ENCODE measurements at regions not wholly inside any gene's neighbourhood (a gene's known extent, or its start where the extent isn't known, plus 50 kb on each side); places are given as distances from the start of the nearest gene placed in this dataset.

DNA sequence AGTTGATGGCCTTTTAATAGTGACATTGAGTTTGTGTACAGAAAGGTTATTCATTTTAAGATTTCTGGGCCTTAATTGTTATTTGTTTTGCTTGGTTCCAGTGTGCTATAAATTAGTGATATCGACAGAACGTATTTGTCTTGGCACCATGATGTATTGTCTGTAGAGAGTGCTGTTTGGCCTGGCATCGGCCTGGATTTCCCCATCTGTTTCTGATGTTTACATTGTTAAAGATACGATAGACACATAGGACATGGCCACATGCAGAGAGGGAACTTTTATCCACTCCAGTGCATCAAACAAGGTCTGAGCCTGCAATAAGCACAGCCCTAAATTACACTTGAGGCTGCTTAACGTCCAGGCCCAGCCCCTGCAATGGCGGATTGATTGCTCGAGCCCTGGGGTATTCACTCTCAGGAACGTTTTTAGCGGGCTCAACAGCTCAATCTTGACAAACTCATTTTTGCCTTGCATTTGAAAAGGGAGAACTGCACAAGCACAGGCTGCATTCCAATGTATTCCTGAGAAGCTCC, 144.7 kb downstream of the SLC4A3 start:
- no peak for DNase-seq

- DNase-seq: no peak
These were observed 145.3 kb downstream of the SLC4A3 start for GRCh38 chr2:219772697-219773096.

- DNase-seq: no peak
These were observed 148.1 kb downstream of the SLC4A3 start for GRCh38 chr2:219775506-219775905.

- no peak for DNase-seq
These were observed 150.0 kb downstream of the SLC4A3 start for GRCh38 chr2:219777388-219777787.

- no peak for DNase-seq
These were observed 150.8 kb downstream of the SLC4A3 start for GRCh38 chr2:219778189-219778588.

- DNase-seq: no peak
These were observed 155.4 kb downstream of the SLC4A3 start for GRCh38 chr2:219782737-219783348.

DNA sequence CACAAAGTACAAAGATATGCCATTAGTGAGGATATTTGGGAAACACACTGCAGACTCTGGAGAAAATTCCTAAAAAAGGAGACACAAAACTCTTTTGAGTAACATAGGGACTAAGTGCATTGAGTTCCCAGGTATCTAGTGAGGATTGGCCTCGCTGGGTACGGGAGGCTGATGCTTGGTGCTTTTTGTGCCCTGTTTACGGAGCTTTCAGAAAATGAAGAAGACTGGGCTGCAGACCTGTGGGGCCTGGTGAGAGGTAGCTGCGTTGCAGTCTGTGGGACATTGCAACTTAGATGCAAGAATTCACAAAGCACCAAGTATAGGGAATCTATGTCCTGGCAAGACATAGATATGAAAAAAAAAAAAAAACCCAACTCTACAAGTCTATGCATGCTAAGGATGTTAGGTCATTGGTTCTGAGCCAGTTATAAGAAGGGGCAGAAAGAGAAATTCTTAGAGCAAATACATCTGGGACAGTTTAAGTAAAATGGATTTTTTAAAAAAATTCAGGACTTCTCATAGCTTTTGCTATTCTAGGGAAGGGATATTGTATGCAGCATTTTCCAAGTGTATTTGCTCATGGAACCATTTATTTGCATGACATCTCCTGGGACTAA, 156.0 kb downstream of the SLC4A3 start:
- no peak for DNase-seq

GRCh38 chr2:219784178-219784577, 156.7 kb downstream of the SLC4A3 start:
- DNase-seq: no peak

- no peak for DNase-seq
These were observed 162.0 kb downstream of the SLC4A3 start for GRCh38 chr2:219789476-219789875.

GRCh38 chr2:219792446-219792845, 165.0 kb downstream of the SLC4A3 start:
- DNase-seq: no peak

DNA sequence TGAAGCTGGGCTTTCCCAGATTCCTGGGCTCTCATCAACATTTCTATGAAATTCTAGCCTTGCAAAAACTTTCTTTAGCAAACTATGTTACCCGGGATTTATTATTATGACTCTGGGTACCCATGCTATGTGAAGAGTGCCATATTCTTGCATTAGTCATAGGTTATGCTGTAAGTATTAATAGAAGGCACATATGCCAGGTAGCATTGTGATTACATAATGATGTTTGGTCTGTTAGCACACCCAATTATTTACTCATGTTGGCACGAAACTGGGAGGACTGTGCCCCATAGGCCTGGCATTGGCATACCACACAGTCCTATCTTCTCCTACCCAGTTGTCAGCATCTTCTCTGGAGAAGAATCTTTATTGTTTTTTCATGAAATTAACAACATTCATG, 171.0 kb downstream of the SLC4A3 start:
- DNase-seq: no peak

GRCh38 chr2:219803294-219803693, 175.9 kb downstream of the SLC4A3 start:
- DNase-seq: no peak

GRCh38 chr2:219810895-219811294, 183.5 kb downstream of the SLC4A3 start:
- no peak for DNase-seq

- no peak for DNase-seq
These were observed 185.2 kb downstream of the SLC4A3 start for GRCh38 chr2:219812672-219813071.

DNA sequence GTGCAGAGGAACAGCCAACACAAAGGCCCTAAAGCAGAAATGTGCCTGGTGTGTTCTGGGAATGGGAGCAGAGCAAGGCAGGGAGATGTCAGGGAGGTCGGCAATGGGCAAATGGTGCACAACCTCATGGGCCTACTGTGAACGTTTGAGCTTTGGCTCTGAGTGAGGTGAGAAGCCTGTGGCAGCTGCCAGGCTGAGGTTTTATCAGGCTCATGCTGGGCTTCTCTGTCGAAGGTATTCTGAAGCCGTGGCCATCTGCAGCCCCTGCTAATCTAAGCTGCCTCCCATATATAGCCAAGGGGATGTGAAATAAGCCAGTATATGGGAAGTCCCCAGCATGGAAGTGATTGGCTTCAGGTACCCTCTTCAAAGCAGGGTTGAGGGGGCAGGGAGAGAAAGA, 193.3 kb downstream of the SLC4A3 start:
- DNase-seq: no peak

GRCh38 chr2:219823574-219823973, 196.1 kb downstream of the SLC4A3 start:
- no peak for DNase-seq

GRCh38 chr2:219824996-219825395, 197.6 kb downstream of the SLC4A3 start:
- DNase-seq: no peak

GRCh38 chr2:219828127-219828526, 200.7 kb downstream of the SLC4A3 start:
- no peak for DNase-seq

DNA sequence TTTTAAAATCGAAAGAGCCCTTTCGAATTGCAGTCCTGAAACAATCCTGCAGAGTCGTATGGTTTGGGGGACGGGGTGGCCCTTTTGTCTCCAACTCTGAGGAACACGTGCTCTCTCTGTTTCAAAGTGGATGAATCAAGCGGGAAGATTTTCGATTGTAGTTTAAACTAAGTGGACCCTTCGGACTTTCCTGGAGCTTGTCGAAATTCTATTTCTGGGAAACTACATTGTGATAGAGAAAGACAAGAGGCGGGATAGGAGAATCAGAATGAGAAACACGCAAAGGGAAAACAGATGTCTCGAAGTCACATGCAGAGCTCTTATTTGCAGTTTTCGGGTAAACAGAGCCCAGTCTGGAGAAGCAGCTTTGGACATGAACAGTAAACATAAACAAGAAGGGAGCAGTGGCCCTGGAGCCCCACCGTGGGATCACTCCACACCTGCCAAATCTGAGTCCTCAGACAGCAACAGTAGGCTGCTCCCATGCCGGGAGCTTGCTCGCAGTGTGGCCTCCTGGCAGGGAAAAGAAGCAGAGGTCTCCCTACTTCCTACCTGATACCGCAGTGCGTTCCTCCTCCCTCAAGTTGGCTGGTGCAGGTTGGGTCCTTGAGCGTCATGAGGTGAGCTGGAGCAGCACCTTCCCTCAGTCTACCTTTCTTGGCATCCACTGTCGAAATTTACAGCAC, 202.4 kb downstream of the SLC4A3 start:
- no peak for DNase-seq

DNA sequence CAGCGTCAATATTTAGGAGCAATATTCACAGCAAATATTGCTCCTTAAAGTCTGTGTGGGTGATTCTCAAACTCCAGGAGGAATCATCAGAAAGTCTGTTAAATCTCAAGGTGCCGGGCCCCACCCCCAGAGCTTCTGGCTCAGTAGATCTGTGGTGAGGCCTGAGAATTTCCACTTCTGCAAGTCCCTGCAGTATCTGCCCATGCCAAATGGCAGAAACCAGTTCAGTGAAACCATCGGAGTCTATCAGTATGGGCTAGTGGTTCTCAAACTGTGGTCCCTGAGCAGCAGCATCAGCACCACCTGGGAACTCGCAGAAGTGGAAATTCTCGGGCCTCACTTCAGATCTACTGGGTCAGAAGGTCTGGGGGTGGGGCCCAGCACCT, 202.9 kb downstream of the SLC4A3 start:
- no peak for DNase-seq

DNA sequence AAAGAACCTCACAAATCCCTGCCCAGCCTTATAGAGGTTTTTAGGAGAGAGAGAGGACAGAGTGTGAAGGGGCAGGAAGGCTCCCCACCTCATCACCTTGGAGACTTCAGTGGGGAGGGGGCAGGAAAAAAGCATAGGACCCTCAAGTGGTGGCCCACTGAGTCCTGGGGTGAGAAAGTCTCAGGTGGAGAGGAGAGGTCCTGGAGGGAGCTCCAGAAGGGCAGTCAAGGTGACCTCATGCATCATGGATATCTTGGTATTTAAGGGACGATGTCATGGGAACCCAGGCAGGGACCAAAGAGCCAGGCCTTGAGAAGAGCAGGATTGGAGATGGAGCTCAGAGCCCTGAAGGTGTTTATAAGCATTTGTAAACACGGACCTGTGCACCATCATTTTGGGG, 204.5 kb downstream of the SLC4A3 start:
- no peak for DNase-seq

GRCh38 chr2:219832904-219833303, 205.5 kb downstream of the SLC4A3 start:
- DNase-seq: no peak

DNA sequence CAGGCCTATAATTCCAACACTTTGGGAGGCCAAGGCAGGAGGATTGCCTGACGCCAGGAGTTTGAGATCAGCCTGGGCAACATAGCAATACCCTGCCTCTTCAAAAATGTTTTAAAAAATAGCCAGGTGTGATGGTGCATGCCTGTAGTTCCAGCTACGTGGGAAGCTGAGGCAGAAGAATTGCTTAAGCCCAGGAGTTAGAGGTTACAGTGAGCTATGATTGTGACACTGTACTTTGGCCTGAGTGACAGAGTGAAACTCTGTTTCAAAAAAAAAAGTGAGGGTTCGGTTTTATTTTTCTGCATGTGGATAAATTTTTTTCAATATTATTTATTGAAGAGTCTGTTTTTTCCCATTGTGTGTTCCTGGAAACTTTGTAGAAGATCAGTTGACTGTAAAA, 208.1 kb downstream of the SLC4A3 start:
- DNase-seq: no peak

DNA sequence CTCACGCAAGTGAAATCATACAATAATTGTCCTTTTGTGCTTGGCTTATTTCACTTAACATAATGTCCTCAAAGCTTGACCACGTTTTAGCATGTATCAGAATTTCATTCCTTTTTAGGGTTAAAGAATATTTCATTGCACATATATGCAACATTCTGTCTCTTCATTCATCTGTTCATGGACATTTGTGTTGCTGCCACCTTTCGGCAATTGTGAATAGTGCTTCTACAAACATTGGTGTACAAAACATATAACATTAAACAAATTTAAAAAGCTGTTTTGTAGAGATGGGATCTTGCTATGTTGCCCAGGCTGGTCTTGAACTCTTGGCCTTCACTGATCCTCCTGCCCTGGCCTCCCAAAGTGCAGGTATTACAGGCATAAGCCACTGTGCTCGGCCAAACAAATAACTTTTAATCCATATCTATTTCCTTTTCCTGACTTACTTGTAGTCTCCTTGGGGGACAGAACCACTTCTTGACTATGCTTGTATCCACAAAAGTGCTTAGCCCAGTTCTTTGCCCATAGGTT, 209.3 kb downstream of the SLC4A3 start:
- peak; percentile 2 for DNase-seq
